Germinal center (tissue), 1 donor: ENCODE measurements at regions not wholly inside any gene's neighbourhood (a gene's known extent, or its start where the extent isn't known, plus 50 kb on each side); places are given as distances from the start of the nearest gene placed in this dataset.

ENCODE experiments used
- DNase-seq: peaks from one replicate; pipeline ENCODE4 v3.0.0; 2012; ENCODE audit warnings: mixed read lengths, low spot score

- no peak for DNase-seq
Observed at GRCh38 chr12:105843986-105844760, 294.6 kb downstream of the NUAK1 start.

GRCh38 chr12:105846331-105846730 is 292.4 kb downstream of the NUAK1 start:
- DNase-seq: no peak

- no peak for DNase-seq
Observed at GRCh38 chr12:105847068-105847467, 291.7 kb downstream of the NUAK1 start.

- DNase-seq: no peak
Observed at GRCh38 chr12:105848286-105848685, 290.5 kb downstream of the NUAK1 start.

GRCh38 chr12:105850103-105850968 is 288.4 kb downstream of the NUAK1 start:
- no peak for DNase-seq

GRCh38 chr12:105852496-105852895 is 286.3 kb downstream of the NUAK1 start:
- no peak for DNase-seq

GRCh38 chr12:105852951-105853350 is 285.8 kb downstream of the NUAK1 start:
- no peak for DNase-seq

GRCh38 chr12:105854071-105854470 is 284.7 kb downstream of the NUAK1 start:
- no peak for DNase-seq

- DNase-seq: no peak
Observed at GRCh38 chr12:105855361-105856047, 283.2 kb downstream of the NUAK1 start.

- DNase-seq: no peak
Observed at GRCh38 chr12:105856048-105856405, 282.7 kb downstream of the NUAK1 start.

- no peak for DNase-seq
Observed at GRCh38 chr12:105858981-105859710, 279.6 kb downstream of the NUAK1 start.

GRCh38 chr12:105860561-105861207 is 278.1 kb downstream of the NUAK1 start:
- no peak for DNase-seq

GRCh38 chr12:105861227-105861626 is 277.5 kb downstream of the NUAK1 start:
- no peak for DNase-seq

- no peak for DNase-seq
Observed at GRCh38 chr12:105862163-105862821, 276.5 kb downstream of the NUAK1 start.

- no peak for DNase-seq
Observed at GRCh38 chr12:105864316-105864715, 274.4 kb downstream of the NUAK1 start.

GRCh38 chr12:105864901-105865300 is 273.9 kb downstream of the NUAK1 start:
- no peak for DNase-seq

- no peak for DNase-seq
Observed at GRCh38 chr12:105865886-105866285, 272.9 kb downstream of the NUAK1 start.

- DNase-seq: no peak
Observed at GRCh38 chr12:105874121-105874520, 264.6 kb downstream of the NUAK1 start.

- DNase-seq: no peak
Observed at GRCh38 chr12:105876396-105876927, 262.3 kb downstream of the NUAK1 start.

GRCh38 chr12:105878964-105879363 is 259.8 kb downstream of the NUAK1 start:
- no peak for DNase-seq
